Hepatocyte (in vitro differentiated cells): ENCODE measurements at regions not wholly inside any gene's neighbourhood (a gene's known extent, or its start where the extent isn't known, plus 50 kb on each side); places are given as distances from the start of the nearest gene placed in this dataset.

Experiments used
- DNase-seq: peaks from one replicate; pipeline ENCODE4 v3.0.0-alpha.2; 2016; ENCODE audit warnings: low spot score
- H2AFZ ChIP-seq: fragments of 200-600 bp; sonication (generic); 2 replicates; pipeline ENCODE4 v1.6.0; 2016; ENCODE audit warnings: antibody characterized with exemption, mild to moderate bottlenecking
- H3K27ac ChIP-seq: fragments of 200-600 bp; sonication (generic); 2 replicates; pipeline ENCODE4 v1.5.1; 2016; ENCODE audit warnings: mild to moderate bottlenecking
- H3K27me3 ChIP-seq: fragments of 200-600 bp; sonication (generic); 2 replicates; pipeline ENCODE4 v1.6.1; 2016
- H3K36me3 ChIP-seq: fragments of 200-600 bp; sonication (generic); replicated peaks from 2 replicates; pipeline ENCODE4 v1.5.1; 2016; ENCODE audit warnings: low read depth; ENCODE audit not compliant: insufficient read depth
- H3K4me1 ChIP-seq: fragments of 200-600 bp; sonication (generic); 2 replicates; pipeline ENCODE4 v1.5.1; 2016; ENCODE audit warnings: mild to moderate bottlenecking, moderate library complexity; ENCODE audit not compliant: insufficient read depth
- H3K4me2 ChIP-seq: fragments of 200-600 bp; sonication (generic); 2 replicates; pipeline ENCODE4 v1.6.0; 2016
- H3K4me3 ChIP-seq: fragments of 200-600 bp; sonication (generic); 2 replicates; pipeline ENCODE4 v1.5.1; 2016; ENCODE audit warnings: mild to moderate bottlenecking
- H3K79me2 ChIP-seq: fragments of 200-600 bp; sonication (generic); 2 replicates; pipeline ENCODE4 v1.6.0; 2017; ENCODE audit warnings: mild to moderate bottlenecking
- H3K9me2 ChIP-seq: fragments of 200-600 bp; sonication (generic); replicated peaks from 2 replicates; pipeline ENCODE4 v1.6.0; 2017; ENCODE audit warnings: mild to moderate bottlenecking; ENCODE audit not compliant: insufficient read depth
- H3K9me3 ChIP-seq: fragments of 200-600 bp; sonication (generic); 2 replicates; pipeline ENCODE4 v1.5.1; 2016; ENCODE audit warnings: low read depth, mild to moderate bottlenecking
- H4K20me1 ChIP-seq: fragments of 200-600 bp; sonication (generic); 2 replicates; pipeline ENCODE4 v1.6.0; 2016; ENCODE audit warnings: mild to moderate bottlenecking; ENCODE audit not compliant: insufficient read depth, poor library complexity, severe bottlenecking
- EZH2 ChIP-seq: fragments of 200-600 bp; sonication (generic); IDR thresholded peaks from 2 replicates; pipeline ENCODE4 v1.6.1; 2016; ENCODE audit warnings: antibody characterized with exemption, mild to moderate bottlenecking, borderline replicate concordance
- EZH2phosphoT487 ChIP-seq: fragments of 200-600 bp; sonication (generic); IDR thresholded peaks from one replicate; pipeline ENCODE4 v1.6.1; 2018; ENCODE audit warnings: antibody characterized with exemption, mild to moderate bottlenecking, low read depth, moderate library complexity; ENCODE audit not compliant: unreplicated experiment, severe bottlenecking
- WGBS: methylation state at CpG from one replicate; pipeline ENCODE4 v1.1.6; 2016; ENCODE audit warnings: low lambda C conversion rate; ENCODE audit errors: missing lambda C conversion rate; 5-methylcytosine and 5-hydroxymethylcytosine counted together
- TF ChIP-seq, protein P1 (sequence below): fragments of 200-600 bp; sonication (generic); IDR thresholded peaks from 2 replicates; pipeline ENCODE4 v1.5.1; 2016; ENCODE audit warnings: antibody characterized with exemption, mild to moderate bottlenecking; ENCODE audit not compliant: poor library complexity

DNA sequence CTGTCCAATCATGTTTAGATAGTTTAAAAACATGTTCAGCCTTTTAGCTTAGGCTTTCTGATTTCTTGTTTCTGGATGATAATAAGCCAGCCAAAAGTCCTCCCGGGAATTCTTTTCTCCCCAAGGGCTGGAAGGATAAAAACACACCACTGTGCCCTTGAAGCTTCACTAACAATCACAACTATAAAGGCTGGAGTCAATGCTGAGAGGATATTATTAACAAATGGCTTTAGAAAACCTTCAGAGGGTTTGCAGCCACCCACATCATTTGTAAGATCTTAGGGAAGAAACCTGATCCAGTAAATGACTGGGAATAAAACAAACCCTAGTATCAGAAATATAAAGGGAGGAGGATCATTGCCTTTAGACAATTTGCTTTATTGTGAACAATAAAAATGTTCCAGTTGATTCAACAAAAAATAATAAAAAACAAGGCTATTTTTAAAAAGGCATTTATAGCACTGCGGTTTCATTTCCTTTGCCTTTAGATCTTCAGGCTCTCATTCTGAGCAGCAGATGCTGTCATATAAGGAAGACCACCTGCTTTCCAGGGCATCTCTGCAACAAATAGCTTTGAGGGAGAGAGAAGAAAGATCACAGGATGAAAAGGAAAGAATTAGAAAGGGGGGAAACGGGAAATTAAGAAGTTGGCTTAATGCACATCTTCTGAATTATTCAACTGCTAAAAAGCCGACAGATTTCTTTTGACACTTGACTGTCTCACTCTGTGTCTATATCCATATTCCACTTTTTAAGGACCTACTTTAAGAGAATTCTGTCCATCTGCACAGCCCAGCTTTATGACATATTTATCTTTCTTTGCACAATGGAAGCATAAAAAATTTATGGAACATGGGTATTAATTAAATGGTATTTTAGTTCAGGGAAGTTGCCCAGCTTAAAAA is 277.2 kb upstream of the SLC24A2 start:
- Histone ChIP-seq H3K36me3 (no peaks in the 10 kb centered on the region), H2AFZ (no peak overlapping the region), H3K9me3 (no peaks in the 10 kb centered on the region), H3K27me3 (no peaks in the 10 kb centered on the region), H3K9me2 (no peaks in the 10 kb centered on the region), H3K4me1 (no peaks in the 10 kb centered on the region), H3K79me2 (no peaks in the 10 kb centered on the region), H4K20me1 (no peaks in the 10 kb centered on the region), H3K4me2 (no peak overlapping the region), H3K27ac (peak overlapping the region; percentile 8), H3K4me3 (no peak overlapping the region)
- TF ChIP-seq, protein P1, sequence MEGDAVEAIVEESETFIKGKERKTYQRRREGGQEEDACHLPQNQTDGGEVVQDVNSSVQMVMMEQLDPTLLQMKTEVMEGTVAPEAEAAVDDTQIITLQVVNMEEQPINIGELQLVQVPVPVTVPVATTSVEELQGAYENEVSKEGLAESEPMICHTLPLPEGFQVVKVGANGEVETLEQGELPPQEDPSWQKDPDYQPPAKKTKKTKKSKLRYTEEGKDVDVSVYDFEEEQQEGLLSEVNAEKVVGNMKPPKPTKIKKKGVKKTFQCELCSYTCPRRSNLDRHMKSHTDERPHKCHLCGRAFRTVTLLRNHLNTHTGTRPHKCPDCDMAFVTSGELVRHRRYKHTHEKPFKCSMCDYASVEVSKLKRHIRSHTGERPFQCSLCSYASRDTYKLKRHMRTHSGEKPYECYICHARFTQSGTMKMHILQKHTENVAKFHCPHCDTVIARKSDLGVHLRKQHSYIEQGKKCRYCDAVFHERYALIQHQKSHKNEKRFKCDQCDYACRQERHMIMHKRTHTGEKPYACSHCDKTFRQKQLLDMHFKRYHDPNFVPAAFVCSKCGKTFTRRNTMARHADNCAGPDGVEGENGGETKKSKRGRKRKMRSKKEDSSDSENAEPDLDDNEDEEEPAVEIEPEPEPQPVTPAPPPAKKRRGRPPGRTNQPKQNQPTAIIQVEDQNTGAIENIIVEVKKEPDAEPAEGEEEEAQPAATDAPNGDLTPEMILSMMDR = no peak
- no peak for TF ChIP-seq EZH2
- TF ChIP-seq EZH2phosphoT487 = no peak
- 54% methylated on average over 4 of the region's 4 CpGs for WGBS
- DNase-seq = no peak

DNA sequence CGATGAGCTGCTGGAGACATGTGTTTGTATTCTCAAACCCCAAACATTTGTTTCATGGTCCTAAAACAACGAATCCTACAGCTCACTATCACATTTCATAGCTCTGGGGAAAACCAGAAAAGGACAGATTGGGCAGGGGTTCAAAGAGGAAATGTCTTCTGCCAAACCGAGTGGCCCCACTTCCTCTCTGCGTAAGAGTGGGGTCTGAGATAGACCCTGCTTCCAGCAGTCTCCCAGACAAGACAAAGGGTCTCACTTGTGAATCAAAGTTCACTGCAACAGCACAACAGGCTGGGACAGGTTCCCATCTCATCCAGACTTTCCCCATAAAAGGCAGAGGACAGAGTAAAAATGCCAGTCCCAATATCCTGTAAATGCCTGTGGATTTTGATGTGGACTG is 276.2 kb upstream of the SLC24A2 start:
- Histone ChIP-seq H3K9me3 (no peaks in the 10 kb centered on the region), H3K27me3 (no peaks in the 10 kb centered on the region), H3K4me3 (no peak overlapping the region), H3K4me2 (no peak overlapping the region), H3K9me2 (no peaks in the 10 kb centered on the region), H3K27ac (peak overlapping the region; percentile 8), H2AFZ (no peak overlapping the region), H3K36me3 (no peaks in the 10 kb centered on the region), H3K4me1 (no peaks in the 10 kb centered on the region), H3K79me2 (no peaks in the 10 kb centered on the region), H4K20me1 (no peaks in the 10 kb centered on the region)
- DNase-seq = peak; percentile 6
- TF ChIP-seq, protein P1 = no peak
- TF ChIP-seq EZH2 (no peak), EZH2phosphoT487 (no peak)
- WGBS = 56% methylated on average over 4 of the region's 4 CpGs

GRCh38 chr9:20054734-20055133 is 265.9 kb upstream of the SLC24A2 start:
- Histone ChIP-seq H3K4me3 (no peak overlapping the region), H3K9me2 (no peaks in the 10 kb centered on the region), H3K9me3 (no peaks in the 10 kb centered on the region), H2AFZ (no peak overlapping the region), H3K36me3 (no peaks in the 10 kb centered on the region), H3K79me2 (no peaks in the 10 kb centered on the region), H3K4me1 (peaks cover 3% of the 10 kb centered on the region), H3K27ac (no peak overlapping the region), H3K4me2 (no peak overlapping the region), H3K27me3 (no peaks in the 10 kb centered on the region), H4K20me1 (no peaks in the 10 kb centered on the region)
- DNase-seq = no peak
- TF ChIP-seq, protein P1 = no peak
- 76% methylated on average over 1 of the region's 1 CpG for WGBS
